B cell (primary cell): ENCODE measurements at regions not wholly inside any gene's neighbourhood (a gene's known extent, or its start where the extent isn't known, plus 50 kb on each side); places are given as distances from the start of the nearest gene placed in this dataset.

Experiments
- CTCF ChIP-seq: fragments of 200-600 bp; IDR thresholded peaks from one replicate; pipeline ENCODE4 v1.8.0; 2022; ENCODE audit warnings: antibody characterized with exemption, mild to moderate bottlenecking
- EZH2 ChIP-seq: IDR thresholded peaks from 2 replicates; pipeline ENCODE4 v1.6.1; 2012; ENCODE audit warnings: borderline replicate concordance, low read depth, mild to moderate bottlenecking, moderate library complexity, low read length; ENCODE audit not compliant: insufficient read depth, poor library complexity, severe bottlenecking

- TF ChIP-seq EZH2 = no peak
- TF ChIP-seq CTCF = no peak
These were observed 441.3 kb upstream of the CDH20 start for GRCh38 chr18:60891936-60892335.
